CD4-positive, alpha-beta T cell treated with Interleukin-12 subunit alpha and Interleukin-12 subunit beta, for 1 hour (primary cell): ENCODE measurements at regions not wholly inside any gene's neighbourhood (a gene's known extent, or its start where the extent isn't known, plus 50 kb on each side); places are given as distances from the start of the nearest gene placed in this dataset.
"Not testable (repeated sequence)": the region's sequence is repeated elsewhere in the genome, so short reads cannot be mapped to it uniquely, and the experiment has no call there.

Experiments
- DNase-seq: peaks from one replicate; pipeline ENCODE4 v3.0.0-alpha.2; 2020

- no peak for DNase-seq
These were observed 107.2 kb upstream of the C2CD4B start for GRCh38 chr15:62272290-62272689.

GRCh38 chr15:62275831-62276230 is 110.7 kb upstream of the C2CD4B start:
- no peak for DNase-seq

- DNase-seq: no peak
These were observed 112.8 kb upstream of the C2CD4B start for GRCh38 chr15:62277816-62278394.

GRCh38 chr15:62278534-62278933 is 113.4 kb upstream of the C2CD4B start:
- no peak for DNase-seq

- no peak for DNase-seq
These were observed 114.0 kb upstream of the C2CD4B start for GRCh38 chr15:62279041-62279440.

- DNase-seq: no peak
These were observed 115.5 kb upstream of the C2CD4B start for GRCh38 chr15:62280625-62281024.

- DNase-seq: not testable (repeated sequence)
These were observed 116.7 kb upstream of the C2CD4B start for GRCh38 chr15:62281801-62282200.

- no peak for DNase-seq
These were observed 122.2 kb upstream of the C2CD4B start for GRCh38 chr15:62287066-62287857.

GRCh38 chr15:62288361-62289017 is 123.4 kb upstream of the C2CD4B start:
- no peak for DNase-seq

- DNase-seq: no peak
These were observed 126.2 kb upstream of the C2CD4B start for GRCh38 chr15:62291262-62291661.

GRCh38 chr15:62296756-62297507 is 131.8 kb upstream of the C2CD4B start:
- DNase-seq: no peak

- DNase-seq: no peak
These were observed 132.4 kb upstream of the C2CD4B start for GRCh38 chr15:62297522-62297921.

- no peak for DNase-seq
These were observed 132.8 kb upstream of the C2CD4B start for GRCh38 chr15:62297933-62298332.

GRCh38 chr15:62298811-62299210 is 133.7 kb upstream of the C2CD4B start:
- no peak for DNase-seq

- no peak for DNase-seq
These were observed 134.5 kb upstream of the C2CD4B start for GRCh38 chr15:62299541-62299940.

GRCh38 chr15:62301993-62302675 is 137.0 kb upstream of the C2CD4B start:
- no peak for DNase-seq

GRCh38 chr15:62306851-62307504 is 141.9 kb upstream of the C2CD4B start:
- peak; percentile 0 for DNase-seq

- no peak for DNase-seq
These were observed 142.5 kb upstream of the C2CD4B start for GRCh38 chr15:62307551-62307950.

- DNase-seq: no peak
These were observed 151.5 kb upstream of the C2CD4B start for GRCh38 chr15:62316413-62317060.

- no peak for DNase-seq
These were observed 155.2 kb upstream of the C2CD4B start for GRCh38 chr15:62320259-62320658.

- DNase-seq: no peak
These were observed 158.3 kb upstream of the C2CD4B start for GRCh38 chr15:62323353-62323890.
